Neural progenitor cell (in vitro differentiated cells): ENCODE measurements at regions not wholly inside any gene's neighbourhood (a gene's known extent, or its start where the extent isn't known, plus 50 kb on each side); places are given as distances from the start of the nearest gene placed in this dataset.

Experiments
- EZH2 ChIP-seq: fragments of 200-600 bp; sonication (generic); IDR thresholded peaks from 2 replicates; pipeline ENCODE4 v1.6.1; 2017; ENCODE audit warnings: antibody characterized with exemption, mild to moderate bottlenecking, moderate library complexity
- EZH2phosphoT487 ChIP-seq: fragments of 200-600 bp; sonication (generic); IDR thresholded peaks from 2 replicates; pipeline ENCODE4 v1.6.1; 2017; ENCODE audit warnings: antibody characterized with exemption
- TF ChIP-seq, protein P1 (sequence below): fragments of 200-600 bp; sonication (generic); IDR thresholded peaks from 2 replicates; pipeline ENCODE4 v1.5.1; 2017; ENCODE audit warnings: antibody characterized with exemption, mild to moderate bottlenecking

DNA sequence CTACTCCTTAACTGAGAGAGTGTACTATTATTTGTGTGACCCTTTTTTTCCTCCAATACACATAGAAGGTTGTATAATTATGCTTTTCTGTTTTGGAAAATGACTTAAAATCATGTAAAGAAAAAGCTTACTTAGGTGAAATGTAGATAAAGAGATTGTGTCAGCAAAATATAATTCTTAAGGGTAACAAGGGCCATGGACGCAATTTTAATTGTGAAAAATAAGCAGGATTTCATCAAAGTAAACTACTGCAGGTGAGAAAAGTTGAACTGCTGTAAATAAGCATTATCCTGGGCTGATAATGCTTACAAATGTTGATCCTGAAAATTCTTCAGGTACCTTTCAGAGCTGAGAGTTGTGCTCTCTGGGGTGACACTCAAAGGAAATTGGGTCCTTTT lies 141.5 kb downstream of the RPIA start:
- TF ChIP-seq, protein P1, sequence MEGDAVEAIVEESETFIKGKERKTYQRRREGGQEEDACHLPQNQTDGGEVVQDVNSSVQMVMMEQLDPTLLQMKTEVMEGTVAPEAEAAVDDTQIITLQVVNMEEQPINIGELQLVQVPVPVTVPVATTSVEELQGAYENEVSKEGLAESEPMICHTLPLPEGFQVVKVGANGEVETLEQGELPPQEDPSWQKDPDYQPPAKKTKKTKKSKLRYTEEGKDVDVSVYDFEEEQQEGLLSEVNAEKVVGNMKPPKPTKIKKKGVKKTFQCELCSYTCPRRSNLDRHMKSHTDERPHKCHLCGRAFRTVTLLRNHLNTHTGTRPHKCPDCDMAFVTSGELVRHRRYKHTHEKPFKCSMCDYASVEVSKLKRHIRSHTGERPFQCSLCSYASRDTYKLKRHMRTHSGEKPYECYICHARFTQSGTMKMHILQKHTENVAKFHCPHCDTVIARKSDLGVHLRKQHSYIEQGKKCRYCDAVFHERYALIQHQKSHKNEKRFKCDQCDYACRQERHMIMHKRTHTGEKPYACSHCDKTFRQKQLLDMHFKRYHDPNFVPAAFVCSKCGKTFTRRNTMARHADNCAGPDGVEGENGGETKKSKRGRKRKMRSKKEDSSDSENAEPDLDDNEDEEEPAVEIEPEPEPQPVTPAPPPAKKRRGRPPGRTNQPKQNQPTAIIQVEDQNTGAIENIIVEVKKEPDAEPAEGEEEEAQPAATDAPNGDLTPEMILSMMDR: no peak
- no peak for TF ChIP-seq EZH2
- no peak for TF ChIP-seq EZH2phosphoT487
